AG10803 (cell line): ENCODE measurements at regions not wholly inside any gene's neighbourhood (a gene's known extent, or its start where the extent isn't known, plus 50 kb on each side); places are given as distances from the start of the nearest gene placed in this dataset.
"Not testable (repeated sequence)": the region's sequence is repeated elsewhere in the genome, so short reads cannot be mapped to it uniquely, and the experiment has no call there.

ENCODE experiments used
- DNase-seq: peaks from one replicate; pipeline ENCODE4 v3.0.0; 2010; ENCODE audit warnings: low read depth
- H3K4me3 ChIP-seq: 2 replicates; pipeline ENCODE4 v1.5.1; 2011; ENCODE audit warnings: mild to moderate bottlenecking, low read length, control low read depth
- CTCF ChIP-seq: conservative IDR thresholded peaks from 2 replicates; pipeline ENCODE4 v1.5.1; 2011; ENCODE audit warnings: mild to moderate bottlenecking, low read length, control low read depth, inconsistent platforms

- TF ChIP-seq CTCF = no peak
- no peak overlapping the region for H3K4me3 ChIP-seq
- DNase-seq = no peak
These were observed 88.0 kb upstream of the BTN3A2 start for GRCh38 chr6:26276841-26277648.

GRCh38 chr6:26278536-26278935, 86.5 kb upstream of the BTN3A2 start:
- no peak overlapping the region for H3K4me3 ChIP-seq
- TF ChIP-seq CTCF = no peak
- DNase-seq = no peak

GRCh38 chr6:26279371-26279770, 85.6 kb upstream of the BTN3A2 start:
- H3K4me3 ChIP-seq = not testable (repeated sequence)

GRCh38 chr6:26280407-26280806, 84.6 kb upstream of the BTN3A2 start:
- no peak overlapping the region for H3K4me3 ChIP-seq
- no peak for DNase-seq
- no peak for TF ChIP-seq CTCF

More at GRCh38 chr6:26279371-26279770, 85.6 kb upstream of the BTN3A2 start:
- not testable (repeated sequence) for DNase-seq

- H3K4me3 ChIP-seq = peak overlapping the region; percentile 95
- TF ChIP-seq CTCF = 0 out of 2 replicates have a peak, but pooled peaks have one; percentile 11
- peak; percentile 69 for DNase-seq
These were observed 80.4 kb upstream of the BTN3A2 start for GRCh38 chr6:26284537-26285142.

- peak; percentile 99 for DNase-seq
- TF ChIP-seq CTCF = no peak; the same call in 1 of the 2 replicates
- H3K4me3 ChIP-seq = peak overlapping the region; percentile 95
These were observed 79.6 kb upstream of the BTN3A2 start for GRCh38 chr6:26285143-26286134.
